ENCODE measurements at regions not wholly inside any gene's neighbourhood (a gene's known extent, or its start where the extent isn't known, plus 50 kb on each side); places are given as distances from the start of the nearest gene placed in this dataset.

- no peak for DNase-seq
Observed at GRCh38 chr3:56890448-56891091, 88.8 kb upstream of the ARHGEF3 start.

- no peak for DNase-seq
Observed at GRCh38 chr3:56889131-56889530, 87.4 kb upstream of the ARHGEF3 start.

- peak in 2 of 5 experiments; percentile 22 to 88 for DNase-seq
Observed at GRCh38 chr3:56887402-56888025, 85.8 kb upstream of the ARHGEF3 start.

- no peak for DNase-seq
Observed at GRCh38 chr3:56886314-56886713, 84.6 kb upstream of the ARHGEF3 start.

GRCh38 chr3:56885879-56886278, 84.1 kb upstream of the ARHGEF3 start:
- DNase-seq, result peak in 1 of 5 experiments; percentile 40

- no peak for DNase-seq
Observed at GRCh38 chr3:56885453-56885852, 83.7 kb upstream of the ARHGEF3 start.

GRCh38 chr3:56884387-56884786, 82.6 kb upstream of the ARHGEF3 start:
- no peak for DNase-seq

- DNase-seq, result no peak
Observed at GRCh38 chr3:56883828-56884227, 82.1 kb upstream of the ARHGEF3 start.

- no peak for DNase-seq
Observed at GRCh38 chr3:56882896-56883295, 81.1 kb upstream of the ARHGEF3 start.

- no peak for DNase-seq
Observed at GRCh38 chr3:56881841-56882240, 80.1 kb upstream of the ARHGEF3 start.

GRCh38 chr3:56880720-56881575, 79.2 kb upstream of the ARHGEF3 start:
- no peak for DNase-seq

GRCh38 chr3:56879436-56880215, 77.9 kb upstream of the ARHGEF3 start:
- DNase-seq, result peak in 1 of 5 experiments; percentile 30

GRCh38 chr3:56878074-56878473, 76.3 kb upstream of the ARHGEF3 start:
- DNase-seq, result peak in 4 of 5 experiments; percentile 7 to 75 (median 23)

GRCh38 chr3:56876916-56877315, 75.2 kb upstream of the ARHGEF3 start:
- DNase-seq, result no peak

- no peak for DNase-seq
Observed at GRCh38 chr3:56874269-56874668, 72.5 kb upstream of the ARHGEF3 start.

- DNase-seq, result peak in 1 of 5 experiments; percentile 27
Observed at GRCh38 chr3:56870436-56870835, 68.7 kb upstream of the ARHGEF3 start.

GRCh38 chr3:56869157-56869889, 67.6 kb upstream of the ARHGEF3 start:
- DNase-seq, result peak in 1 of 5 experiments; percentile 74

- no peak for DNase-seq
Observed at GRCh38 chr3:56868706-56869105, 67.0 kb upstream of the ARHGEF3 start.

- DNase-seq, result no peak
Observed at GRCh38 chr3:56867671-56868070, 65.9 kb upstream of the ARHGEF3 start.

GRCh38 chr3:56864918-56865524, 63.3 kb upstream of the ARHGEF3 start:
- DNase-seq, result no peak

GRCh38 chr3:56864090-56864489, 62.3 kb upstream of the ARHGEF3 start:
- peak in 1 of 5 experiments; percentile 70 for DNase-seq
